T-cell (primary cell): ENCODE measurements at regions not wholly inside any gene's neighbourhood (a gene's known extent, or its start where the extent isn't known, plus 50 kb on each side); places are given as distances from the start of the nearest gene placed in this dataset.

Experiments
- ATAC-seq, 4 experiments: fragments of 200-7000 bp in 3 of 4; fragments of 150-1000 bp in 1 of 4; cut with Tn5 transposase; replicated peaks in 1 of 4; 1 replicate in 3 of 4; 2 replicates in 1 of 4; pipeline ENCODE4 v1.10.0; 2021; ENCODE audit warnings: moderate library complexity in 3 of 4, mild to moderate bottlenecking in 2 of 4, moderate number of reproducible peaks in 1 of 4
- CTCF ChIA-PET, 2 donors: fragments of 300-600 bp; sonication (Branson Sonifier 250); formaldehyde crosslinking; loops; one replicate each; lab custom pipeline; 2022; ENCODE audit warnings: antibody characterized with exemption in 2 of 2; lab: Charles Lee
- POLR2A ChIA-PET, 2 donors: fragments of 300-600 bp; sonication (Branson Sonifier 250); formaldehyde crosslinking; loops; one replicate each; lab custom pipeline; 2022; ENCODE audit warnings: antibody characterized with exemption in 2 of 2; lab: Charles Lee
- DNase-seq, 35 experiments: peaks; one replicate each; pipeline versions ENCODE4 v3.0.0 to v3.0.0-alpha.2; 2013 to 2023
- H3K27ac ChIP-seq: one replicate; pipeline ENCODE4 v1.5.1; 2013; ENCODE audit warnings: low read length
- H3K27me3 ChIP-seq, 2 experiments: replicated peaks in 1 of 2; 1 replicate in 1 of 2; 2 replicates in 1 of 2; pipeline versions ENCODE4 v1.6.1 to v1.7.0; 2013; ENCODE audit warnings: low read length in 1 of 2, mixed read lengths in 1 of 2; ENCODE audit not compliant: control insufficient read depth in 2 of 2, insufficient read depth in 2 of 2; ENCODE audit errors: extremely low read depth in 1 of 2
- H3K36me3 ChIP-seq, 2 donors: 1 replicate in 1 of 2; 2 replicates in 1 of 2; pipeline versions ENCODE4 v1.6.1 to v1.7.0; 2013; ENCODE audit warnings: low read length in 1 of 2; ENCODE audit not compliant: control insufficient read depth in 2 of 2, insufficient read depth in 1 of 2; ENCODE audit errors: extremely low read depth in 1 of 2
- H3K4me1 ChIP-seq, 2 experiments: 1 replicate in 1 of 2; 2 replicates in 1 of 2; pipeline versions ENCODE4 v1.6.1 to v1.7.0; 2013; ENCODE audit warnings: low read length in 2 of 2, mixed read lengths in 1 of 2; ENCODE audit not compliant: insufficient read depth in 2 of 2, control insufficient read depth in 1 of 2; ENCODE audit errors: extremely low read depth in 1 of 2
- H3K4me3 ChIP-seq, 2 donors: 1 replicate in 1 of 2; 2 replicates in 1 of 2; pipeline versions ENCODE4 v1.5.1 to v1.7.0; 2013; ENCODE audit warnings: mild to moderate bottlenecking in 2 of 2, low read length in 1 of 2, moderate library complexity in 1 of 2; ENCODE audit not compliant: control insufficient read depth in 1 of 2; ENCODE audit errors: extremely low read depth in 1 of 2
- H3K9me3 ChIP-seq: 2 replicates; pipeline ENCODE4 v1.7.0; 2013
- H3K27ac Mint-ChIP-seq, 2 donors: one replicate each; pipeline ENCODE4 v1.8.0; 2020 to 2021; ENCODE audit warnings: mild to moderate bottlenecking in 2 of 2, mixed read lengths in 2 of 2
- H3K27me3 Mint-ChIP-seq, 2 donors: one replicate each; pipeline ENCODE4 v1.8.0; 2021 to 2022; ENCODE audit warnings: mixed read lengths in 2 of 2
- H3K36me3 Mint-ChIP-seq: one replicate; pipeline ENCODE4 v1.8.0; 2021; ENCODE audit warnings: mixed read lengths
- H3K4me1 Mint-ChIP-seq, 3 donors: one replicate each; pipeline ENCODE4 v1.8.0; 2020 to 2022; ENCODE audit warnings: mixed read lengths in 3 of 3, mild to moderate bottlenecking in 1 of 3
- H3K4me3 Mint-ChIP-seq, 3 donors: one replicate each; pipeline ENCODE4 v1.8.0; 2020 to 2022; ENCODE audit warnings: mild to moderate bottlenecking in 3 of 3, mixed read lengths in 3 of 3, moderate library complexity in 3 of 3
- H3K9me3 Mint-ChIP-seq, 3 donors: one replicate each; pipeline ENCODE4 v1.8.0; 2020 to 2022; ENCODE audit warnings: mixed read lengths in 3 of 3
- WGBS: methylation state at CpG from one replicate; pipeline ENCODE4 v1.1.5; 2013; ENCODE audit warnings: missing lambda C conversion rate; ENCODE audit not compliant: insufficient coverage; 5-methylcytosine and 5-hydroxymethylcytosine counted together

DNA sequence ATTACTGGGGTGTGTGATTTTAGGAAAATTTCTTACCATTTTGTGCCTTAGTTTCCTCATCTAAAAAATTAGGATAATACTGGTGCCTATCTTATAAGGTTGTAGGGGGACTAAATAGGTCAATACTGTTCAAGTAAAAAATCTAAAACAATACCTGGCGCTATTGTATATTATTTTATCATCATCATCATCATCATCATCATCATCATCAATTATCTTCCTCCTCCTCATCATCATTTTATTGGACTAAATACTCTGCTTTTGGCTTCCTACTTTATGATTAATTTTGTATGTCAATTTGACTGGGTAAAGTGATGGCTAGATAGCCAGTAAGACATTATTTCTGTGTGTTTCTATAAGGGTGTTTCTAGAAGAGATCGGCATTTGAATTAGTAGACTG lies 435.5 kb downstream of the DHX35 start:
- H3K4me1 ChIP-seq: no peaks in the 10 kb centered on the region
- H3K4me3 ChIP-seq: no peak overlapping the region
- Mint-ChIP-seq H3K4me3 (no peak overlapping the region), H3K9me3 (no peaks in the 10 kb centered on the region), H3K27ac (no peak overlapping the region), H3K4me1 (no peaks in the 10 kb centered on the region), H3K36me3 (no peaks in the 10 kb centered on the region), H3K27me3 (peaks cover 3 to 7% of the 10 kb centered on the region in 2 donors)
- H3K9me3 ChIP-seq: no peaks in the 10 kb centered on the region
- ATAC-seq: no peak
- H3K36me3 ChIP-seq: no peaks in the 10 kb centered on the region
- ChIA-PET POLR2A (no interaction called here), CTCF (no interaction called here)
- 100% methylated on average over 1 of the region's 2 CpGs for WGBS
- no peak overlapping the region for H3K27ac ChIP-seq
- H3K27me3 ChIP-seq: no peaks in the 10 kb centered on the region
- no peak for DNase-seq

DNA sequence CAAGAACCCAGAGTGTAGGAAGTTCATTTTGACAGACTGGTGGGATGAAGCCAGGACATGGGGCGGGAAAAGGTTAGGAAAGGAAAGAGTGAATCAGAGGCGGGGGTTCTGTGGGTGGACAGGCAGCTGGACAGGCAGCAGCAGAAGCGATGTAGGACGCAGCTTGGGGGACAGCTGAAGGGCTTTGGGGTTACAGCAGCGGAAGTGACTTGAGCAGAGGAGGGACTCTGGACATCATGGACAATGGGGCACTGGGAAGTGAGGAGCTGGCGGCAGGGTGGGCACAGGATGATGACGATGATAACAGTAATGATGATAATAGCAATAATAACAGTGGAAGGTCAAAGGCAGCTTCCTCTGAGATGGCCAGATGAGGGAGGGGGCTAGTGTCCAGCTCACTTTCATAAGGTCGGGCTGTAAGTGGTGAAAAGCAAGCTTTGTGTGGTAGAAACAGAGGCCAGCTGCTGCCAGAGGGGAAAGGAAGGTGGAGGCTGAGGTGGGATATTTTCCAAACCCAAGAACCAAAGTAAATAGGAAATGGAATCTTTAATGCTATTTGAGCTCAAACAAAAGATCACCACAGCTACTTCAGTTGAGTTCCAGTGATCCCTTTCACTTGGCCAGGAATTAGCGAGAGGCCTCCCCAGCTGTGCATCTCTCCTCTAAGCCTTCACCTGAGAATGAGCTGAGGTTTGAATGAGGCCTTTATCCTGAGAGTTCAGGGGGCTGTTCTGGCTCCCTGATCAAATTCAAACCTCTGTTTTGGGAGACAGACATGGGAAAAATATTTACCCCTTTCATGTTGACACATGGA lies 433.5 kb downstream of the DHX35 start:
- no peaks in the 10 kb centered on the region for H3K9me3 ChIP-seq
- no peak overlapping the region for H3K27ac Mint-ChIP-seq
- H3K36me3 Mint-ChIP-seq: no peaks in the 10 kb centered on the region
- H3K4me3 ChIP-seq: no peak overlapping the region
- no peak for DNase-seq
- H3K4me3 Mint-ChIP-seq: no peak overlapping the region
- CTCF ChIA-PET: no interaction called here
- peaks cover 3% of the 10 kb centered on the region in 2 donors for H3K27me3 Mint-ChIP-seq
- POLR2A ChIA-PET: no interaction called here
- no peaks in the 10 kb centered on the region for H3K9me3 Mint-ChIP-seq
- H3K4me1 Mint-ChIP-seq: no peaks in the 10 kb centered on the region
- H3K36me3 ChIP-seq: no peaks in the 10 kb centered on the region
- H3K27ac ChIP-seq: no peak overlapping the region
- H3K27me3 ChIP-seq: no peaks in the 10 kb centered on the region
- no peak for ATAC-seq
- 88% methylated on average over 7 of the region's 9 CpGs for WGBS
- no peaks in the 10 kb centered on the region for H3K4me1 ChIP-seq

GRCh38 chr20:39394461-39394860 lies 432.3 kb downstream of the DHX35 start:
- ChIA-PET CTCF (no interaction called here), POLR2A (no interaction called here)
- Mint-ChIP-seq H3K27ac (no peak overlapping the region), H3K4me1 (no peaks in the 10 kb centered on the region), H3K9me3 (no peaks in the 10 kb centered on the region), H3K27me3 (peaks cover 3% of the 10 kb centered on the region in 2 donors), H3K4me3 (no peak overlapping the region), H3K36me3 (no peaks in the 10 kb centered on the region)
- Histone ChIP-seq H3K27ac (no peak overlapping the region), H3K4me1 (no peaks in the 10 kb centered on the region), H3K27me3 (no peaks in the 10 kb centered on the region), H3K36me3 (no peaks in the 10 kb centered on the region), H3K4me3 (no peak overlapping the region), H3K9me3 (no peaks in the 10 kb centered on the region)
- ATAC-seq (no peak), DNase-seq (no peak)
- 80% methylated on average over 2 of the region's 2 CpGs for WGBS

GRCh38 chr20:39390186-39390585 lies 428.0 kb downstream of the DHX35 start:
- H3K27me3 Mint-ChIP-seq: peaks cover 3 to 9% of the 10 kb centered on the region in 2 donors
- H3K36me3 Mint-ChIP-seq: no peaks in the 10 kb centered on the region
- Histone ChIP-seq H3K4me1 (no peaks in the 10 kb centered on the region), H3K27ac (no peak overlapping the region), H3K9me3 (no peaks in the 10 kb centered on the region), H3K27me3 (peaks cover 0 to 4% of the 10 kb centered on the region in 2 experiments), H3K36me3 (no peaks in the 10 kb centered on the region), H3K4me3 (no peak overlapping the region)
- CTCF ChIA-PET: no interaction called here
- 73% methylated on average over 3 of the region's 5 CpGs for WGBS
- H3K4me3 Mint-ChIP-seq: no peak overlapping the region
- no peak for ATAC-seq
- no peak for DNase-seq
- no peak overlapping the region for H3K27ac Mint-ChIP-seq
- POLR2A ChIA-PET: no interaction called here
- no peaks in the 10 kb centered on the region for H3K4me1 Mint-ChIP-seq
- no peaks in the 10 kb centered on the region for H3K9me3 Mint-ChIP-seq

DNA sequence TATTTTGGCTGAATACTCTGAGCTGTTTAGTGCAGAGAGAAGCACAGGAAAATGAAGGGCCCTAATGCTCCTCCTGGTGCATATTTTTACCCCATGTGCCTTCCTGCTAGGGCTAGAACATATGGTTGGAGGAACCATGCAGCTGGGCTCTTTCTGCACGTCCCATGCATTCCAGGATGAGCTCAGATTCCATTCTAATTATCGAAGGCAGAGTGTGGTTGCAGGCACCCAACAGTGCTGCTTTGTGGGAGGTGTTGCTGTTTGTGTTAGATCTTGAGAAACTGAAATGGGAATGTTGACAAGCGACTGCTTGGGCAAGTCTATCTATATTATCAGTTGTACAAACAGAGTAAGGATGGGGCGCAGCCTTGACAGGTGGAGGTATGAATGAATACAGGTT lies 419.5 kb downstream of the DHX35 start:
- Histone ChIP-seq H3K4me1 (no peaks in the 10 kb centered on the region), H3K27me3 (peaks cover 0 to 5% of the 10 kb centered on the region in 2 experiments), H3K27ac (no peak overlapping the region), H3K4me3 (no peak overlapping the region), H3K9me3 (no peaks in the 10 kb centered on the region), H3K36me3 (no peaks in the 10 kb centered on the region)
- H3K9me3 Mint-ChIP-seq: no peaks in the 10 kb centered on the region
- no peak overlapping the region for H3K27ac Mint-ChIP-seq
- H3K4me3 Mint-ChIP-seq: no peak overlapping the region
- POLR2A ChIA-PET: no interaction called here
- DNase-seq (no peak), ATAC-seq (no peak)
- no peaks in the 10 kb centered on the region for H3K36me3 Mint-ChIP-seq
- 70% methylated on average over 1 of the region's 4 CpGs for WGBS
- CTCF ChIA-PET: no interaction called here
- peaks cover 0 to 6% of the 10 kb centered on the region in 2 donors for H3K27me3 Mint-ChIP-seq
- no peaks in the 10 kb centered on the region for H3K4me1 Mint-ChIP-seq

- Mint-ChIP-seq H3K27ac (no peak overlapping the region), H3K4me1 (no peaks in the 10 kb centered on the region), H3K4me3 (no peak overlapping the region), H3K9me3 (no peaks in the 10 kb centered on the region), H3K36me3 (no peaks in the 10 kb centered on the region), H3K27me3 (peaks cover 0 to 6% of the 10 kb centered on the region in 2 donors)
- ATAC-seq (no peak), DNase-seq (no peak)
- Histone ChIP-seq H3K9me3 (no peaks in the 10 kb centered on the region), H3K27me3 (peaks cover 0 to 5% of the 10 kb centered on the region in 2 experiments), H3K36me3 (no peaks in the 10 kb centered on the region), H3K4me1 (no peaks in the 10 kb centered on the region), H3K4me3 (no peak overlapping the region), H3K27ac (no peak overlapping the region)
- CTCF ChIA-PET: no interaction called here
- POLR2A ChIA-PET: no interaction called here
- WGBS: 79% methylated on average over 3 of the region's 5 CpGs
These were observed 416.6 kb downstream of the DHX35 start for GRCh38 chr20:39378776-39379175.
